ENCODE measurements at regions not wholly inside any gene's neighbourhood (a gene's known extent, or its start where the extent isn't known, plus 50 kb on each side); places are given as distances from the start of the nearest gene placed in this dataset.

DNA sequence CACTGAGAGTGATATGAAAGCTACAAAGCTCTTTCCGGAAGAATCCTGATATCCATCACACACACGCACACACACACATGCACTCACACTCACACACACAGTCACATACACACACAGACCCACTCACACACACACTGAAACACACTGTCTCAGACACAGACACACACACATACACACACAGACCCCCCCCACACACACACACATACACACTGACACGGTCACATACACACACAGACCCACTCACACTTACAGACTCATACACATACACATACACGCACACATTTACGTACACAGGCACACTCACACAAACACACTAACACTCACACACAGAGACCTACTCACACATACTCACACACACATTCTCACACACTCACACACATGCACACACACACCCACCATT is 58.6 kb downstream of the LIG4 start:
- no peak overlapping the region for H3K27ac Mint-ChIP-seq

GRCh38 chr13:108155185-108156106 is 59.9 kb downstream of the LIG4 start:
- Mint-ChIP-seq H3K4me3 (no peak overlapping the region), H3K36me3 (no peaks in the 10 kb centered on the region), H3K27me3 (peaks cover 4% of the 10 kb centered on the region), H3K27ac (no peak overlapping the region), H3K9me3 (no peaks in the 10 kb centered on the region), H3K4me1 (no peaks in the 10 kb centered on the region)
- peak; percentile 35 for DNase-seq

More for the DNA sequence above, 58.6 kb downstream of the LIG4 start:
- no peak for DNase-seq
- H3K36me3 Mint-ChIP-seq, result no peaks in the 10 kb centered on the region
- H3K4me1 Mint-ChIP-seq, result no peaks in the 10 kb centered on the region
- no peak overlapping the region for H3K4me3 Mint-ChIP-seq
- no peaks in the 10 kb centered on the region for H3K27me3 Mint-ChIP-seq
- no peaks in the 10 kb centered on the region for H3K9me3 Mint-ChIP-seq

DNA sequence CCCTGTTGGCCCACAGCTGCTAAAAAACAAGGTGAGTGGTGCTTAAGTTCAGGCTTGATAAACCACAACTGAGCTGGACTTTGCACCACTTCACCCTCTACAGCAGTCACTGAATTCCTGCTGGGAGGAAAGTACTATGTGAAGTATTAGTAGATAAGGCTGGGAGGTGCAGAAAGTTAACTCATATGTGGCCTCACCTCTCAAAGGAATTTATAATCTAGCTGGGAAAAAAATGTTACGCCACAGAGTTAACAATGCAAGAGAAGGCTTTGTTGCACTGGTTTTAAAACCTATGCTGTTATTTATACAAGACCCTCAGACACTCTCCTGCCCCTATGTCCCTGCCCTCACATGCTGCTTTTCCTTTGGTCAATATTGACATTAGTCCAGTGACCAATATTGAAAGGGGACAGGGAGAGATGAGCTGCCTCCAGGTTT is 60.9 kb downstream of the LIG4 start:
- no peak for DNase-seq

GRCh38 chr13:108146642-108147041 is 68.7 kb downstream of the LIG4 start:
- Mint-ChIP-seq H3K27ac (no peak overlapping the region), H3K9me3 (no peaks in the 10 kb centered on the region), H3K4me3 (no peak overlapping the region), H3K36me3 (no peaks in the 10 kb centered on the region), H3K4me1 (no peaks in the 10 kb centered on the region), H3K27me3 (peaks cover 11% of the 10 kb centered on the region)
- DNase-seq, result no peak

More for the DNA sequence above, 60.9 kb downstream of the LIG4 start:
- Mint-ChIP-seq H3K9me3 (no peaks in the 10 kb centered on the region), H3K27me3 (peaks cover 5% of the 10 kb centered on the region), H3K36me3 (no peaks in the 10 kb centered on the region), H3K4me1 (no peaks in the 10 kb centered on the region), H3K4me3 (no peak overlapping the region), H3K27ac (no peak overlapping the region)

DNA sequence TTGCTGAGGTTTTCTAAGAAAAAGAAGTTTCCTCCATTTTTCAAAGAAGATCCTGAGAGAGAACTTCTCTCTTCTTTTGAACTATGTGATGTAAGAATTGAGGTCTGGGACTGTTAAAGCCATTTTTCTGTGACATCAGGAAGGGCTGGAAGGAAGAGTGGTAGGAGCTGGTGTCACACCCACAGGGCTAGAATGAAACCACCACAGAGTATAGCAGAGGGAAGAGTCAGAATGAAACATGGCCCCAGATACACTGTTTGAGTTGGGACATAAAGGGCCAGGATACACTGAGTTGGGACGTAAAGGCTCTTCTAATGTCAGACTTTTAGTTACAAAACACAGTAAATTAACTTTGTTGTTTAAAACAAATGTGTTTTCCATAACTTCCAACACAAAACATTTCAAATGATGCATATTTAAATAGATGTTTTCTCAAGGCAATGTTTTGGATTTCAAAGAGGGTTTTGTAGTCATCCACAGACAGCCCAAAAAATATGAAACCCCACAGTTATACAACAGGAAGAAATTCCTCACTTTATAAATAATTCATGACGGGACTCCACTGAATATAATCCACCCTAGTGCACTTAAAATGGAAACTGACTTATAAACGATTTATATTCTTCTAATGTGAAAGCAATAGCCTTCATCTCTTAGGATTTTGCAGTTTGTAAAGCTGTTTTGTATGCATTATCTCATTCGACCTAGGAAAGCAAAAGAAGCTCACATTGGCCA is 72.5 kb downstream of the LIG4 start:
- H3K4me3 Mint-ChIP-seq, result no peak overlapping the region
- no peak overlapping the region for H3K27ac Mint-ChIP-seq
- DNase-seq, result no peak
- H3K27me3 Mint-ChIP-seq, result peaks cover 10% of the 10 kb centered on the region
- no peaks in the 10 kb centered on the region for H3K36me3 Mint-ChIP-seq
- H3K9me3 Mint-ChIP-seq, result no peaks in the 10 kb centered on the region
- H3K4me1 Mint-ChIP-seq, result no peaks in the 10 kb centered on the region

- no peak overlapping the region for H3K27ac Mint-ChIP-seq
- no peak for DNase-seq
- no peak overlapping the region for H3K4me3 Mint-ChIP-seq
- H3K36me3 Mint-ChIP-seq, result no peaks in the 10 kb centered on the region
- no peaks in the 10 kb centered on the region for H3K4me1 Mint-ChIP-seq
- H3K27me3 Mint-ChIP-seq, result peaks cover 4% of the 10 kb centered on the region
- H3K9me3 Mint-ChIP-seq, result no peaks in the 10 kb centered on the region
Observed at GRCh38 chr13:108137176-108137575, 78.2 kb downstream of the LIG4 start.

DNA sequence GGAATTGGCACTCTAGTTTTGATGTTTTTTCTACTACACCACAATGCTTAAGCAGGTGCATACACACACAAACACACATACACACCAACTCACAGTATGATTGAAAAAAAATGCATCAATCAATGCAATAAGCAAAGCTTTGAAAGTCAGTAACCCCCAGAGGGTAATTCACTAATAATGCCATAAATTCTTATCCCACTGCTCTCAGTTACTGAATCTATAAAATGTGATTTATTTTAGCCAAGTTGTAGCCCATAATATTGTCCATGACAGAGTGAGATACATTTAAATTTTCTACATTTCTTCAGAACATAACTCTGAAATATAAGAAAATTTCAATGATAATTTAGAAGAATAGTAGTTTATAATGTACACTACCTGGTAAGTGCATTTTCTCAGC is 87.9 kb downstream of the LIG4 start:
- no peaks in the 10 kb centered on the region for H3K9me3 Mint-ChIP-seq
- no peaks in the 10 kb centered on the region for H3K4me1 Mint-ChIP-seq
- H3K27me3 Mint-ChIP-seq, result peaks cover 6% of the 10 kb centered on the region
- H3K4me3 Mint-ChIP-seq, result no peak overlapping the region
- DNase-seq, result no peak
- no peaks in the 10 kb centered on the region for H3K36me3 Mint-ChIP-seq
- H3K27ac Mint-ChIP-seq, result no peak overlapping the region

DNA sequence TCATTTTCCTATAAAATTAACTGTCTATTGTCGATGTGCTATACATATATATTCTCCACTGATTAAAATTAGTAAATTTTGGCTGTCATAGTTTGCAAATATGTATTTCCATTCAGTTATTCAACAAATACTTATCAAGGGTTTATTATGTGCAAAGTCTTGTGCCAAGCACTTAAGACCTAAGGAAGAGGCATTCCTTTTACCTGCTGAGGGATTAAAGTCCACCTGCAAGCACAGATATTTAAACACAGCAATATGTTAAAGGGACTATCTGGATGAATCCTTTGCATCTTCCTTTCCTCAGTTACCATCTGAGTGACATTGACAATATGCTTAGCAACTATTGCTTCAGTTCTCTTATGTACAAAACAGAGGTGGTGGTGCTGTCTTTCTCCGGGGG is 89.3 kb downstream of the LIG4 start:
- Mint-ChIP-seq H3K36me3 (no peaks in the 10 kb centered on the region), H3K4me1 (no peaks in the 10 kb centered on the region), H3K27ac (no peak overlapping the region), H3K9me3 (no peaks in the 10 kb centered on the region), H3K27me3 (peaks cover 6% of the 10 kb centered on the region), H3K4me3 (no peak overlapping the region)
- no peak for DNase-seq

- no peaks in the 10 kb centered on the region for H3K4me1 Mint-ChIP-seq
- no peak for DNase-seq
- no peak overlapping the region for H3K4me3 Mint-ChIP-seq
- H3K36me3 Mint-ChIP-seq, result no peaks in the 10 kb centered on the region
- no peaks in the 10 kb centered on the region for H3K27me3 Mint-ChIP-seq
- no peaks in the 10 kb centered on the region for H3K9me3 Mint-ChIP-seq
- H3K27ac Mint-ChIP-seq, result no peak overlapping the region
Observed at GRCh38 chr13:108121406-108121805, 93.9 kb downstream of the LIG4 start.

- Mint-ChIP-seq H3K27me3 (no peaks in the 10 kb centered on the region), H3K9me3 (no peaks in the 10 kb centered on the region), H3K36me3 (no peaks in the 10 kb centered on the region), H3K27ac (no peak overlapping the region), H3K4me1 (no peaks in the 10 kb centered on the region), H3K4me3 (no peak overlapping the region)
- DNase-seq, result no peak
Observed at GRCh38 chr13:108120856-108121255, 94.5 kb downstream of the LIG4 start.

DNA sequence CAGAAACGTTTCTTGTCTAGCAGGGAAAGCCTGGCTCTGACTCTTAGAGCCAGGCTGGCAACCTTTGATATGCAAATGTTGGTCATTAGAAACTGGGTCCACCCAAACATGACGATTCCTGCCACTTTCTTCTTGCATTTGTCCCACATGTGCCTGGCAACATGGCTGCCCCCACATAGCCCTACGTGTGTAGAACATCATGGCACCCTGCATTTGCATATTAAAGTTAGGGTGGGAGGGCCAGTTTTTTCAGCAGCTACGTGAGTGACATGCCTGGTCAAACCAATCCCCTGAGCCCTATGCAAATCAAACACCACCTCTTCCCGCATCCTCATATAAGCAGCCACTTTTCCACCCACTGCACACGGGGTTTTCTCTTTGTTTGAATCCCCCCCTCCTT is 95.0 kb downstream of the LIG4 start:
- Mint-ChIP-seq H3K9me3 (no peaks in the 10 kb centered on the region), H3K27ac (no peak overlapping the region), H3K36me3 (no peaks in the 10 kb centered on the region), H3K4me1 (no peaks in the 10 kb centered on the region), H3K4me3 (no peak overlapping the region), H3K27me3 (no peaks in the 10 kb centered on the region)
- DNase-seq, result no peak

DNA sequence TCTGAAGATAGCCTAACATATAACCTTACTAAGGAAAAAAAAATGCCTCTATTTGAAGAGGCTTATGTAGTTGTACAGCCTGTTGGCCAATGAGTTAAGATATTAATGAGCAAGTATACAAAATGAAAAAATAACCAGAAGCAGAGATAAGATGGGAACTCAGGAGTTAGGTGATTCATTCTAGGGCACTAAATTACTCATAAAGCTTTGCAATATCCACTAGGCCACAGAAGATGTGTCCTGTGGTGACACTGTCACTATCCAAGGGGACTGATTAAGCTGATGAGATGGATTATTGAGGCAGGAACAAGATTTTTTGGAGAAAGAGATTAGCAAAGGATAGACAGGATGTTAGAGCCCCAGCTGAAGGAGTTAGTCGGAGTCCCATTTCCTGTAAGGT is 99.6 kb downstream of the LIG4 start:
- H3K4me1 Mint-ChIP-seq, result no peaks in the 10 kb centered on the region
- H3K9me3 Mint-ChIP-seq, result no peaks in the 10 kb centered on the region
- no peak for DNase-seq
- no peak overlapping the region for H3K27ac Mint-ChIP-seq
- no peak overlapping the region for H3K4me3 Mint-ChIP-seq
- H3K36me3 Mint-ChIP-seq, result no peaks in the 10 kb centered on the region
- no peaks in the 10 kb centered on the region for H3K27me3 Mint-ChIP-seq

- H3K4me1 Mint-ChIP-seq, result no peaks in the 10 kb centered on the region
- no peak overlapping the region for H3K4me3 Mint-ChIP-seq
- H3K27me3 Mint-ChIP-seq, result no peaks in the 10 kb centered on the region
- no peaks in the 10 kb centered on the region for H3K9me3 Mint-ChIP-seq
- no peak for DNase-seq
- H3K27ac Mint-ChIP-seq, result no peak overlapping the region
- H3K36me3 Mint-ChIP-seq, result no peaks in the 10 kb centered on the region
Observed at GRCh38 chr13:108113407-108113806, 101.9 kb downstream of the LIG4 start.

DNA sequence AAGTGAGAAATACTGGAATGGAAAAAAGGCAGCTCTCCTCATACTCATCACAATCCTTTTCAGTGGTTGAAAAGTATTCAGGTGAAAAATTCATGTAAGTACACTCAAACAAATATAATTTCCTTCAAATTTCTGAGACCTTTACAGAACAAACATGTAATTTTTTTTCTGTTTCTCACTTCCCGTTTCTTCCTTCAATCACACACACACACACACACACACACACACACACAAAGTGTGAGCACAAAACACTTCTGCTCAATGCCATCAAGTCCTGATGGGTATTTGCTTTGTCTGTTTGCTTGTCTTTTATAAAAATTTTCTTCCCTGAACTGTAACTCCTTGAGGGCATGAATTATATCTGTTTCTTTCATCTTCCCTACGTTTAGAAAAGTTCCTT is 110.6 kb downstream of the LIG4 start:
- no peak for DNase-seq
- Mint-ChIP-seq H3K4me1 (no peaks in the 10 kb centered on the region), H3K27me3 (no peaks in the 10 kb centered on the region), H3K4me3 (no peak overlapping the region), H3K27ac (no peak overlapping the region), H3K36me3 (no peaks in the 10 kb centered on the region), H3K9me3 (no peaks in the 10 kb centered on the region)

GRCh38 chr13:108102771-108103170 is 112.6 kb downstream of the LIG4 start:
- no peak for DNase-seq
- Mint-ChIP-seq H3K36me3 (no peaks in the 10 kb centered on the region), H3K27me3 (no peaks in the 10 kb centered on the region), H3K4me3 (no peak overlapping the region), H3K9me3 (no peaks in the 10 kb centered on the region), H3K4me1 (peaks cover 1% of the 10 kb centered on the region), H3K27ac (no peak overlapping the region)

Measured in activated naive CD8-positive, alpha-beta T cell treated with anti-CD3 and anti-CD28 coated beads for 36 hours (primary cell).